ENCODE measurements at regions not wholly inside any gene's neighbourhood (a gene's known extent, or its start where the extent isn't known, plus 50 kb on each side); places are given as distances from the start of the nearest gene placed in this dataset.

- TF ChIP-seq, protein P1, sequence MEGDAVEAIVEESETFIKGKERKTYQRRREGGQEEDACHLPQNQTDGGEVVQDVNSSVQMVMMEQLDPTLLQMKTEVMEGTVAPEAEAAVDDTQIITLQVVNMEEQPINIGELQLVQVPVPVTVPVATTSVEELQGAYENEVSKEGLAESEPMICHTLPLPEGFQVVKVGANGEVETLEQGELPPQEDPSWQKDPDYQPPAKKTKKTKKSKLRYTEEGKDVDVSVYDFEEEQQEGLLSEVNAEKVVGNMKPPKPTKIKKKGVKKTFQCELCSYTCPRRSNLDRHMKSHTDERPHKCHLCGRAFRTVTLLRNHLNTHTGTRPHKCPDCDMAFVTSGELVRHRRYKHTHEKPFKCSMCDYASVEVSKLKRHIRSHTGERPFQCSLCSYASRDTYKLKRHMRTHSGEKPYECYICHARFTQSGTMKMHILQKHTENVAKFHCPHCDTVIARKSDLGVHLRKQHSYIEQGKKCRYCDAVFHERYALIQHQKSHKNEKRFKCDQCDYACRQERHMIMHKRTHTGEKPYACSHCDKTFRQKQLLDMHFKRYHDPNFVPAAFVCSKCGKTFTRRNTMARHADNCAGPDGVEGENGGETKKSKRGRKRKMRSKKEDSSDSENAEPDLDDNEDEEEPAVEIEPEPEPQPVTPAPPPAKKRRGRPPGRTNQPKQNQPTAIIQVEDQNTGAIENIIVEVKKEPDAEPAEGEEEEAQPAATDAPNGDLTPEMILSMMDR (IDR thresholded peaks at IDR 0.05; ENCODE audit: low read depth, low read length) = no peak
- Histone ChIP-seq H3K27ac (ENCODE audit: low read depth, low read length) (no peak overlapping the region), H3K27me3 (ENCODE audit: control insufficient read depth, insufficient read depth, low read length) (no peaks in the 10 kb centered on the region), H3K4me3 (ENCODE audit: low read depth, low read length) (no peak overlapping the region), H3K9me3 (ENCODE audit: control insufficient read depth, insufficient read depth, low read length) (no peaks in the 10 kb centered on the region)
- no peak for DNase-seq (ENCODE audit: low read depth, low spot score)
- CTCF ChIA-PET = no interaction called here
- POLR2A ChIA-PET = no interaction called here
Observed at GRCh38 chr13:90613076-90613795, 734.3 kb upstream of the MIR17HG start.

DNA sequence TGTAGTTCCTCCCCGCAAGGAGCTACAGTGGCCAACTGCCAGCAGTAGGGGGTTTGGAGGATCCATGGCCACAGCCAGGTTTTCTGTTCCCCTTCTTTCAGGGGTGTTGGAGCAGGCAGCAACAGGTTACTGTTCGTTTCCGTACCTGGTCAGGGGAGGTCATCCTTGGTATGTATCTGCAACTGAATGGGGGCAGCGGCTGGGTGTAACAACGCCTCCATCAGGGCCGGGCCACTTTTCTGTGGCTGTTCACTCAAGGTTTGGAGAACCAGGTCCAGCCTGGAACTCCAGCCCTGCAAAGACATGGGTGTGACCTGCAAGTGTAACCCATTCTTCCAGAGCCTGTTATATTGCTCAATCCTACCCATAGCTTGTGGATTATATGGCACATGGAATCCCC is 732.3 kb upstream of the MIR17HG start:
- ChIA-PET POLR2A (no interaction called here), CTCF (no interaction called here)
- TF ChIP-seq, protein P1 (IDR thresholded peaks at IDR 0.05; ENCODE audit: low read depth, low read length) = no peak
- Histone ChIP-seq H3K9me3 (ENCODE audit: control insufficient read depth, insufficient read depth, low read length) (no peaks in the 10 kb centered on the region), H3K4me3 (ENCODE audit: low read depth, low read length) (no peak overlapping the region), H3K27ac (ENCODE audit: low read depth, low read length) (no peak overlapping the region), H3K27me3 (ENCODE audit: control insufficient read depth, insufficient read depth, low read length) (no peaks in the 10 kb centered on the region)
- DNase-seq (ENCODE audit: low read depth, low spot score) = no peak

- TF ChIP-seq, protein P1 (IDR thresholded peaks at IDR 0.05; ENCODE audit: low read depth, low read length) = no peak
- no peak overlapping the region for H3K4me3 ChIP-seq (ENCODE audit: low read depth, low read length)
- no peak for DNase-seq (ENCODE audit: low read depth, low spot score)
- H3K27me3 ChIP-seq (ENCODE audit: control insufficient read depth, insufficient read depth, low read length) = no peaks in the 10 kb centered on the region
- no peaks in the 10 kb centered on the region for H3K9me3 ChIP-seq (ENCODE audit: control insufficient read depth, insufficient read depth, low read length)
- no peak overlapping the region for H3K27ac ChIP-seq (ENCODE audit: low read depth, low read length)
- POLR2A ChIA-PET = no interaction called here
- CTCF ChIA-PET = no interaction called here
Observed at GRCh38 chr13:90615767-90616166, 731.7 kb upstream of the MIR17HG start.

- Histone ChIP-seq H3K4me3 (ENCODE audit: low read depth, low read length) (no peak overlapping the region), H3K27ac (ENCODE audit: low read depth, low read length) (no peak overlapping the region), H3K27me3 (ENCODE audit: control insufficient read depth, insufficient read depth, low read length) (no peaks in the 10 kb centered on the region), H3K9me3 (ENCODE audit: control insufficient read depth, insufficient read depth, low read length) (no peaks in the 10 kb centered on the region)
- TF ChIP-seq, protein P1 (IDR thresholded peaks at IDR 0.05; ENCODE audit: low read depth, low read length) = no peak
- ChIA-PET POLR2A (no interaction called here), CTCF (no interaction called here)
- DNase-seq (ENCODE audit: low read depth, low spot score) = no peak
Observed at GRCh38 chr13:90618133-90618532, 729.4 kb upstream of the MIR17HG start.

DNA sequence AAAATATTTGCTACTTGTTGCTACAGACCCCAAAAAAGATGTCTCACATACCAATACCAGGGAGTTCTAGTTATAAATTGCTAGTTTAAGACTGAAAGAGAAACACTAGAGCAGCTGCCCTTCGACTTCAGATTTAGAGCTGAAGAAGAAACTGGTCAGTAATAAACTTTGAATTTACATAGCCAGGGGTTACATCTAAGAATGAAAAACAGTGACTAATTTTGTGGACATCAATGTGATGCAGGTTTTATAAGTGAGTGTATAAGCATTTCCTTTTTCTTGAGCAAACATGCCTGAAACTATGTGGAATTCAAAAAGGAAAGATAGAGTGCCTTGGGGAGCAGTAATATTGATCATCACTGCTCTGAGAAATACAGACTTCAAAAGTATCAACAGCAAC is 724.9 kb upstream of the MIR17HG start:
- CTCF ChIA-PET = no interaction called here
- DNase-seq (ENCODE audit: low read depth, low spot score) = no peak
- POLR2A ChIA-PET = no interaction called here
- Histone ChIP-seq H3K9me3 (ENCODE audit: control insufficient read depth, insufficient read depth, low read length) (no peaks in the 10 kb centered on the region), H3K4me3 (ENCODE audit: low read depth, low read length) (no peak overlapping the region), H3K27me3 (ENCODE audit: control insufficient read depth, insufficient read depth, low read length) (no peaks in the 10 kb centered on the region), H3K27ac (ENCODE audit: low read depth, low read length) (no peak overlapping the region)
- TF ChIP-seq, protein P1 (IDR thresholded peaks at IDR 0.05; ENCODE audit: low read depth, low read length) = no peak

Measured in AG04450 (cell line).